ES-I3 (cell line): ENCODE measurements at regions not wholly inside any gene's neighbourhood (a gene's known extent, or its start where the extent isn't known, plus 50 kb on each side); places are given as distances from the start of the nearest gene placed in this dataset.
"Not testable (repeated sequence)": the region's sequence is repeated elsewhere in the genome, so short reads cannot be mapped to it uniquely, and the experiment has no call there.

Experiments
- H3K36me3 ChIP-seq: 2 replicates; pipeline ENCODE4 v1.6.1; 2013; ENCODE audit warnings: mild to moderate bottlenecking, low read length, control low read depth, moderate library complexity; ENCODE audit not compliant: insufficient read depth
- H3K4me1 ChIP-seq: 2 replicates; pipeline ENCODE4 v1.6.1; 2013; ENCODE audit warnings: mild to moderate bottlenecking, control low read depth, low read length; ENCODE audit not compliant: insufficient read depth
- H3K9ac ChIP-seq: 2 replicates; pipeline ENCODE4 v1.6.1; 2013; ENCODE audit warnings: low read depth, mild to moderate bottlenecking, low read length, moderate library complexity
- H3K9me3 ChIP-seq: 2 replicates; pipeline ENCODE4 v1.6.1; 2013; ENCODE audit warnings: mild to moderate bottlenecking, low read length, moderate library complexity; ENCODE audit not compliant: control insufficient read depth, insufficient read depth

- peaks cover 9% of the 10 kb centered on the region; the same call in 1 of the 2 replicates for H3K4me1 ChIP-seq
- no peak overlapping the region for H3K9ac ChIP-seq
- H3K9me3 ChIP-seq, result no peaks in the 10 kb centered on the region
- no peaks in the 10 kb centered on the region for H3K36me3 ChIP-seq
Observed at GRCh38 chr13:26847281-26847680, 86.7 kb upstream of the GPR12 start.

- H3K9ac ChIP-seq, H3K4me1 ChIP-seq, H3K36me3 ChIP-seq, H3K9me3 ChIP-seq: not testable (repeated sequence)
Observed at GRCh38 chr13:26845063-26845462, 84.5 kb upstream of the GPR12 start.

- H3K36me3 ChIP-seq, result no peaks in the 10 kb centered on the region; the same call in 1 of the 2 replicates
- H3K9me3 ChIP-seq, result no peaks in the 10 kb centered on the region; the same call in 1 of the 2 replicates
- H3K4me1 ChIP-seq, result no peaks in the 10 kb centered on the region
- no peak overlapping the region for H3K9ac ChIP-seq
Observed at GRCh38 chr13:26839682-26840081, 79.1 kb upstream of the GPR12 start.

GRCh38 chr13:26838821-26839220 lies 78.2 kb upstream of the GPR12 start:
- no peaks in the 10 kb centered on the region; the same call in 1 of the 2 replicates for H3K9me3 ChIP-seq
- H3K9ac ChIP-seq, result no peak overlapping the region
- no peaks in the 10 kb centered on the region; the same call in 1 of the 2 replicates for H3K36me3 ChIP-seq

GRCh38 chr13:26837997-26838396 lies 77.4 kb upstream of the GPR12 start:
- Histone ChIP-seq H3K36me3 (no peaks in the 10 kb centered on the region; the same call in 1 of the 2 replicates), H3K9me3 (no peaks in the 10 kb centered on the region; the same call in 1 of the 2 replicates), H3K4me1 (no peaks in the 10 kb centered on the region), H3K9ac (no peak overlapping the region)

More at GRCh38 chr13:26838821-26839220, 78.2 kb upstream of the GPR12 start:
- no peaks in the 10 kb centered on the region for H3K4me1 ChIP-seq

- Histone ChIP-seq H3K9me3 (no peaks in the 10 kb centered on the region; the same call in 1 of the 2 replicates), H3K36me3 (no peaks in the 10 kb centered on the region; the same call in 1 of the 2 replicates), H3K4me1 (no peaks in the 10 kb centered on the region), H3K9ac (no peak overlapping the region)
Observed at GRCh38 chr13:26837102-26837501, 76.5 kb upstream of the GPR12 start.

- H3K4me1 ChIP-seq, result no peaks in the 10 kb centered on the region
- no peaks in the 10 kb centered on the region; the same call in 1 of the 2 replicates for H3K36me3 ChIP-seq
- H3K9ac ChIP-seq, result no peak overlapping the region
- no peaks in the 10 kb centered on the region; the same call in 1 of the 2 replicates for H3K9me3 ChIP-seq
Observed at GRCh38 chr13:26836626-26837025, 76.0 kb upstream of the GPR12 start.

GRCh38 chr13:26834646-26835045 lies 74.1 kb upstream of the GPR12 start:
- Histone ChIP-seq H3K9ac (no peak overlapping the region), H3K36me3 (no peaks in the 10 kb centered on the region; the same call in 1 of the 2 replicates), H3K9me3 (no peaks in the 10 kb centered on the region; the same call in 1 of the 2 replicates), H3K4me1 (no peaks in the 10 kb centered on the region)

- Histone ChIP-seq H3K36me3 (no peaks in the 10 kb centered on the region), H3K4me1 (no peaks in the 10 kb centered on the region), H3K9me3 (no peaks in the 10 kb centered on the region; the same call in 1 of the 2 replicates), H3K9ac (no peak overlapping the region)
Observed at GRCh38 chr13:26831336-26831908, 70.8 kb upstream of the GPR12 start.

- H3K36me3 ChIP-seq, result no peaks in the 10 kb centered on the region
- H3K9me3 ChIP-seq, result no peaks in the 10 kb centered on the region
- no peak overlapping the region for H3K9ac ChIP-seq
- H3K4me1 ChIP-seq, result no peaks in the 10 kb centered on the region
Observed at GRCh38 chr13:26829716-26830115, 69.1 kb upstream of the GPR12 start.

- H3K36me3 ChIP-seq, result no peaks in the 10 kb centered on the region
- no peaks in the 10 kb centered on the region for H3K4me1 ChIP-seq
- H3K9me3 ChIP-seq, result no peaks in the 10 kb centered on the region
- no peak overlapping the region for H3K9ac ChIP-seq
Observed at GRCh38 chr13:26824581-26824980, 64.0 kb upstream of the GPR12 start.

GRCh38 chr13:26822146-26822545 lies 61.6 kb upstream of the GPR12 start:
- Histone ChIP-seq H3K9ac (no peak overlapping the region), H3K4me1 (no peaks in the 10 kb centered on the region), H3K9me3 (no peaks in the 10 kb centered on the region), H3K36me3 (no peaks in the 10 kb centered on the region)

GRCh38 chr13:26821672-26822071 lies 61.1 kb upstream of the GPR12 start:
- Histone ChIP-seq H3K9me3 (no peaks in the 10 kb centered on the region), H3K36me3 (no peaks in the 10 kb centered on the region), H3K9ac (no peak overlapping the region), H3K4me1 (no peaks in the 10 kb centered on the region)

- H3K4me1 ChIP-seq, result no peaks in the 10 kb centered on the region
- H3K9me3 ChIP-seq, result no peaks in the 10 kb centered on the region
- H3K9ac ChIP-seq, result no peak overlapping the region
Observed at GRCh38 chr13:26820871-26821270, 60.3 kb upstream of the GPR12 start.

GRCh38 chr13:26819046-26819445 lies 58.5 kb upstream of the GPR12 start:
- no peaks in the 10 kb centered on the region for H3K9me3 ChIP-seq
- H3K9ac ChIP-seq, result no peak overlapping the region
- H3K36me3 ChIP-seq, result no peaks in the 10 kb centered on the region
- no peaks in the 10 kb centered on the region for H3K4me1 ChIP-seq

More at GRCh38 chr13:26820871-26821270, 60.3 kb upstream of the GPR12 start:
- H3K36me3 ChIP-seq, result no peaks in the 10 kb centered on the region
